IgD-negative memory B cell (primary cell): ENCODE measurements at regions not wholly inside any gene's neighbourhood (a gene's known extent, or its start where the extent isn't known, plus 50 kb on each side); places are given as distances from the start of the nearest gene placed in this dataset.

Source experiments
- H3K27ac Mint-ChIP-seq, 3 donors: one replicate each; pipeline ENCODE4 v1.8.0; 2020 to 2022; ENCODE audit warnings: mild to moderate bottlenecking in 3 of 3, mixed read lengths in 3 of 3, moderate library complexity in 1 of 3
- H3K27me3 Mint-ChIP-seq: one replicate; pipeline ENCODE4 v1.8.0; 2021; ENCODE audit warnings: mixed read lengths
- H3K36me3 Mint-ChIP-seq: one replicate; pipeline ENCODE4 v1.8.0; 2020; ENCODE audit warnings: mild to moderate bottlenecking, mixed read lengths
- H3K4me1 Mint-ChIP-seq, 3 donors: one replicate each; pipeline ENCODE4 v1.8.0; 2020 to 2022; ENCODE audit warnings: mixed read lengths in 3 of 3, mild to moderate bottlenecking in 1 of 3
- H3K4me3 Mint-ChIP-seq, 4 donors: one replicate each; pipeline ENCODE4 v1.8.0; 2020 to 2022; ENCODE audit warnings: mild to moderate bottlenecking in 4 of 4, mixed read lengths in 4 of 4, moderate library complexity in 3 of 4
- H3K9me3 Mint-ChIP-seq, 3 donors: one replicate each; pipeline ENCODE4 v1.8.0; 2020 to 2021; ENCODE audit warnings: mixed read lengths in 3 of 3, mild to moderate bottlenecking in 1 of 3

DNA sequence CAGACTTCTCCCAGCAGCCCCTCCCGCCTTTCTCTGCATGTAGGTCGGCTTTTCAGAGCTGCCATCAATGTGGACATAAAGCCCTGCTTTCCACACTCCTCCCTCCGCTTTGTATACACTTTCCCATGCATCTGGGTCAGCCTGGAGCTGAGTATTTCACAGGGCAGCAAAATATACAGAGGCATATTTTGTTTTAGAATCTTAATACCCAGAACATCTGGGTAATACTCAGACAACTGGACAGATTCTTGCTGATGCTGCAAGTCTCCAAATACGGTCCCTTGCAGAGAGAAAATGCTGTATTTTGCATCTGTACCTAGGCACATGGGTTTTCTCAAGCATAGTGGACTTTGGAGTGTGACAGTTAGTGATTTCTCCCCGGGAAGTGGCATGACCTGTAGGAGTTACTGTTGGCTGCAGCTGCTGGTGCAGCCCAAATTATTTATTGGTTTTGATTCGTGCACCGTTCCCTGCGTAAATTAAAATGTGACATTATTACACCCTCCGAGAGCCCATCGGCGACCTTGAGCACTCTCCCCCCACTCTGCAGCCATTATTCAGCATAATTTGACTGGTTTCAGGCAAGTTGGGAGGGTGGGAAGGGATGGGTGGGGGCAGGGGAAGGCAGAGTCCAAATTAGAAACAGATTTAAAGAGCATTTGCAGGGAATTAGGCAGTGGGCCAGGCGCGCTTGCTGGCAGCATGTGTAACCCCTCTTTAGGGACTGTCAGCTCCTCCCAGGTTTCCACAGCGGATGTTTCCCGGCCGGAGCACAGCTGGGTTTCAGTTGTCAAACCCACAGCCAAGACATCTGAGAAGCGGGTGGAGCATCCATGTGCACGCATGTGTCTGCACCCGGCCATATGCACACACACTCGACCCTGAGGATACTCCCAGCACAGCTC lies 100.8 kb downstream of the CPN2 start:
- no peaks in the 10 kb centered on the region for H3K36me3 Mint-ChIP-seq
- H3K4me1 Mint-ChIP-seq = peaks cover 3 to 10% (median 5%) of the 10 kb centered on the region in 3 donors
- H3K9me3 Mint-ChIP-seq = no peaks in the 10 kb centered on the region
- H3K27ac Mint-ChIP-seq = no peak overlapping the region
- H3K4me3 Mint-ChIP-seq = no peak overlapping the region
- H3K27me3 Mint-ChIP-seq = peaks cover 11% of the 10 kb centered on the region

DNA sequence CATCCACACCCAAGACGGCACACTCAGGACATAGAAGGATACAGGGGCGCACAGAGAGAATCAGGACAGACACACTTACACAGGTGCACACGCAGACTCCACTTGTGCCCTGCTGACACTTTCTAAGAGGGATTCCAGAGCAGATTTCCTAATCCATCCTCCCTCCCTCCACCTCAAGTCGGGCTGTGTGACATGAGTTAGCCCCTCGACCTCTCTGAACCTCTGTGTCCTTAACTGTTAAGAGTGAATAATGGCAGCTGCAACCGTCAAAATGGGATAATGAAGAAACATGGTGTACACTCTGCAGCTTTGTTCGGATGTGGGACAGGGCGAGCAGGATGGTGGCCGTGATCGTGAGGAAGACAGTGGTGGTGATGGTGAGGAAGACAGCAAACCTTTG lies 100.1 kb downstream of the CPN2 start:
- no peaks in the 10 kb centered on the region for H3K9me3 Mint-ChIP-seq
- no peak overlapping the region for H3K27ac Mint-ChIP-seq
- H3K27me3 Mint-ChIP-seq = peaks cover 13% of the 10 kb centered on the region
- H3K4me3 Mint-ChIP-seq = no peak overlapping the region
- peaks cover 7 to 16% (median 11%) of the 10 kb centered on the region in 3 donors for H3K4me1 Mint-ChIP-seq
- no peaks in the 10 kb centered on the region for H3K36me3 Mint-ChIP-seq

DNA sequence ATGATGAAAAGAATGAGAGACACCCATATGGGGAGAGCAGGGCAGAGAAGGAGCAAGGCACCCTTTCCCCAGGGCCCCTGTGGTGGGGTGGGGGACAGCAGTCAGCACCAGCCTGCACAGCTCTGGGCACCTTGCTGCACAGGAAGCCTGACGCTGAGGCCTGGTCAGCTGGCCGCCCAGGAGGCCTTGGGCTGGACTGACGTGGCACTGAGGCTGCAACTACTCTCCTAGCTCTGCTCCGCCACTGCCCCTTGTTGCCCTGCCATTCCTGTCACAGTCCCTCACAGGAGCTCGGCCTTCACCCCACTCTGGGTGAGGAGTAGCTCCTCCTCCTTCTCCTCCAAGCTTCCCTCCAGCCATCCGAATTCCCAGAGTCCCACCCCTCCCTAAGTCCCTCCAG lies 99.7 kb downstream of the CPN2 start:
- no peak overlapping the region for H3K27ac Mint-ChIP-seq
- H3K4me3 Mint-ChIP-seq = no peak overlapping the region
- no peaks in the 10 kb centered on the region for H3K9me3 Mint-ChIP-seq
- H3K36me3 Mint-ChIP-seq = no peaks in the 10 kb centered on the region
- peaks cover 13% of the 10 kb centered on the region for H3K27me3 Mint-ChIP-seq
- H3K4me1 Mint-ChIP-seq = peaks cover 7 to 18% (median 11%) of the 10 kb centered on the region in 3 donors

DNA sequence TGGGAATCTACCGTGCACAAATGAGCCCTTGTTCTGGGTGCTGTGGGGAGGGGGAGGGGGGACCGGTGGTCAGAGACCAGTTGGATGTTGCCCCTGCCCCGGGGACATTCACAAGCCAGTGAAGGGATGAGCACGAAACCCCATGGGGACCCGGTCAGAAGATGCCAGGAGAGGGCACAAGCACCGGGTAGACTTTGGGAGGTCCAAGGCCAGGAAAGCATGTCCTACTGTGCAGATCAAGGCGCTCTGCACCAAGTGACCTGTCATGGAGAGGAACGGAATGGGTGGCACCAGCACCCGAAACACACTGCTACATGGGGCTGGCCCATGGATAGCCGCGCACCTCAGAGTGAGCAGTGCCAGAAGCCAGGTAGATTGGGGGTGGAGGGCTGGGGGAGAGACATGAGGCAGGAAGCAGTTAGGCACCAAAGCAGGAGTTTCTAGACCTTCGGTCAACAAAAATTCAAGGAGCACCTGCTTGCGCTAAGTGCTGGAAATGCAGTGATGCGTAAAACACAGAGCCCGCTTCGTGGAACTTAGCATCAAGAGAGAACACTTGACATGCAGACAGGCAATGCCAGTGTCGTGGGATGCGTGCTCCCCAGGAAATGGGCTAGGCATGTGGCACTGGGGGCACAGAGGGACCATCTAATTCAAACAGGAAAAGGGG lies 99.1 kb downstream of the CPN2 start:
- H3K4me1 Mint-ChIP-seq = peaks cover 7 to 18% (median 11%) of the 10 kb centered on the region in 3 donors
- no peak overlapping the region for H3K27ac Mint-ChIP-seq
- H3K36me3 Mint-ChIP-seq = no peaks in the 10 kb centered on the region
- H3K4me3 Mint-ChIP-seq = no peak overlapping the region
- no peaks in the 10 kb centered on the region for H3K9me3 Mint-ChIP-seq
- H3K27me3 Mint-ChIP-seq = peaks cover 13% of the 10 kb centered on the region

DNA sequence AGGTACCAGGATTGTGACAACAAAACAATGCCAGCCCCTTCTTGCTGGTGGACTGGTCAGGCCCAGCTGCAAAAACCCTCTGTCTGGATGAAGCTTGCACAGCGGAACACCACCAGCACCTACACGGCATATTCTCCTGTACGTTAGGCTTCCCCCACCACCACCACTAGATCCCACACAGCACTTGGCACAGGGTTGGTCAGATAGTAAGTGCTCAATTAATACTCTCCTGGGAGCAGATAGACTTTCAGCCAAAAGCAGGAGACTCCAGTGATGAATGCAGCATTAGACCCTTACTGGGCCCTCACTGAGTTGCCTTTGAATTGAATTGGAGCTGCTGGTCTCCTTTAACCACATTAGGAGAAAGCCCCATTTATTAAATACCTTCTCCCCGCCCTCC lies 97.9 kb downstream of the CPN2 start:
- no peaks in the 10 kb centered on the region for H3K36me3 Mint-ChIP-seq
- peaks cover 7 to 18% (median 11%) of the 10 kb centered on the region in 3 donors for H3K4me1 Mint-ChIP-seq
- H3K27me3 Mint-ChIP-seq = peaks cover 10% of the 10 kb centered on the region
- H3K9me3 Mint-ChIP-seq = peaks cover 0 to 2% (median 0%) of the 10 kb centered on the region in 3 donors
- no peak overlapping the region for H3K27ac Mint-ChIP-seq
- H3K4me3 Mint-ChIP-seq = no peak overlapping the region

DNA sequence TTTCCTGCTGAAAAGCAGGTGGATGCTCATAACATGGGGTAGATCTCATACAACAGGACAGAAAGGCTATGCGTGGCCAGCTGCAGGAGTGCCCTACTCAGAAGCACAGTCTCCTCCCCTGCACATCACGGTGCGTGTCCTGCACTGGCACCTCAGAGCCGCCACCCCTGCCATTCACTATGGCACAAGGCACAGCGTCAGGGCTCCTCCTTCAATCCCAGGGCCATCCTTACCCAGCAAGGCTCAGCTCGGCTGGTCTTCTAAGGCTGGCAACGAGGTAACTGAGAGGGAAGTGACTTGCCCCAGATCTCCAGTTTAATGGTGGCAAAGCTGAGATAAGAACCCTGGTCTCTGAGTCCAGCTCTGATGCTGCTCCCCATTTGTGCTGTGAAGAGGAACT lies 97.1 kb downstream of the CPN2 start:
- H3K9me3 Mint-ChIP-seq = peaks cover 0 to 5% (median 0%) of the 10 kb centered on the region in 3 donors
- no peaks in the 10 kb centered on the region for H3K36me3 Mint-ChIP-seq

DNA sequence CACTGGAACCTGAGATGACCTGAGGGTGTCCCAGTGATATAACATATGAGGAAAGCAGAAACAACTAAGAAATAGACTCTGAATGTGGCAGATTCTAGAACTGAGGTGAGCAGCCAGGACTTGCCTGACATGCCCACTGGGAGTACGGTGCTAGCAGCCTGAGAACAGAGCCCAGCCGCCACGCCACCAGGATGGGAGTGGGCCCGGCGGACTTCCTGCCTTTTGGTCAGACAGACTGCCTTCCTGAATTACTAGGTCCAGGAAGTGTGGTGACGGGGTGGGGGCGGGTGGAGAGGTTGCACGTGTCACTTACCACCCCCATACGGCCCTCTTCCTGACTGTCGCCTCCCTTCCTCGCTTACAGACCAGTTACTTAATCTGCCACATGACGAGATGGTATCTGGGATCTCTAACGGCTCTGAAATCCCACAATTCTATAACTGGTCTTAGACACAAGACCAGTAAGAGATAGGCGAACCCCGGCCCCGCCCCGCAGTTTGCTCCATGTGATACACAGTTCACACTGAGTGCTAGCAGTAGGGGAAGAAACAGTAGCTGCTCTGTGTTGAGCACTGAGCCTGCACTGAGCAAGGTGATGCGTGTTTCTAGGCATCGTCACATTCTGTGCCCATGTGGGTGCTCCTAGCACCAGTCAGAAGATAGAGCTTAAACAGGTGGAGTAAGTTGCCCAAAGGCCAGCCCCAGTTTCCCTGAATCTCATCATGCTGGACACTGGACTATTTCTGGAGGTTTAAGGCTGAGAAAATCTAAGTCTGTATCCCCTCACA lies 95.7 kb downstream of the CPN2 start:
- peak overlapping the region; percentile 31 to 86 (median 76) for H3K4me3 Mint-ChIP-seq
- H3K4me1 Mint-ChIP-seq = peaks cover 7 to 18% (median 11%) of the 10 kb centered on the region in 3 donors
- H3K27me3 Mint-ChIP-seq = peaks cover 3% of the 10 kb centered on the region
- H3K36me3 Mint-ChIP-seq = no peaks in the 10 kb centered on the region
- peaks cover 0 to 5% (median 0%) of the 10 kb centered on the region in 3 donors for H3K9me3 Mint-ChIP-seq
- peak overlapping the region in 1 of 3 donors; percentile 47 for H3K27ac Mint-ChIP-seq

More for the DNA sequence above, 97.1 kb downstream of the CPN2 start:
- peaks cover 10% of the 10 kb centered on the region for H3K27me3 Mint-ChIP-seq
- H3K4me1 Mint-ChIP-seq = peaks cover 7 to 18% (median 11%) of the 10 kb centered on the region in 3 donors
- H3K4me3 Mint-ChIP-seq = no peak overlapping the region
- H3K27ac Mint-ChIP-seq = no peak overlapping the region

DNA sequence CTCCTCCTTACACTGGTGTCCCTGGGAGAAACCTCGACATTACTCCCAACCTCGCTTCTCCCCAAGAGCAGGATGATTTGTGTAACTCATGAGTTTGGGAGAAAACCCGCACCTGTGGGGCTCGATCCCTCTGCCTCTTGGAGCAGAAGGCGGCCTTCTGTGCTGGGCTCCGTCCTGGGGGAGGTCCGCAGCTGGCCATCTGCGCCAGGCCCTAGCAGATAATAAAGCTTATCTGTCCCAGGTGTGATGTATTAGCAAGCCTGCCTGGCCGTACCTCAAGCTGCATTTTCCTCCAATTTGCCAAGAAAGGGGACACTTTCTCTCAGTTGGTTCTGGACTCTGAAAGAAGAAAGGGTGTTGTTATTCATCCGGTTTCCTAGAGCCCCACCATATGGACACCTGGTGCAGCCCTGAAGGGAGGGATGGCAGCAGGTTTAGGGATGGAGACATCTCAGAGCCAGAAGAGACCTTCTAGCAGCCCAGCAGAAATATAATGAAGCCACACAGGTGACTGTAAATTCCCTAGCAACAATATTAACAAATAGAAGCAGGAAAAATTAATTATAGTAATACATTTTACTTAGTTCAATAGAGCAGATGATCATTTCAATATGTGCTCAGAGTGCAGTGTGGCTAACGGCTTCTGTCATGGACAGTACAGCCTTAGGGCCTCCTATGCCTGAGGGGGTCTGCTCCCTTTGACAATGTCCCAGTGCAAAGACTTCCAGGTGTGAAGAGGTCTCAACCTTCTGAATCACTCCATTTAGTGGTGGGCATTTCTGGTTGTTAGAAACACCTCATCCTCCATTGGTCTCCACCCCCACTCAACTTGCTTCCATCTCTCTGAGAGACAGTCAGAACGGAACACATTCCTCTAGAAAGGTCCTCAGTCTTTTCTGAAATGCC lies 94.8 kb downstream of the CPN2 start:
- peak overlapping the region in 1 of 3 donors; percentile 47 for H3K27ac Mint-ChIP-seq
- peaks cover 7 to 18% (median 11%) of the 10 kb centered on the region in 3 donors for H3K4me1 Mint-ChIP-seq
- peaks cover 0 to 5% (median 0%) of the 10 kb centered on the region in 3 donors for H3K9me3 Mint-ChIP-seq
- peaks cover 3% of the 10 kb centered on the region for H3K27me3 Mint-ChIP-seq
- no peaks in the 10 kb centered on the region for H3K36me3 Mint-ChIP-seq
- peak overlapping the region in 1 of 4 donors; percentile 86 for H3K4me3 Mint-ChIP-seq

DNA sequence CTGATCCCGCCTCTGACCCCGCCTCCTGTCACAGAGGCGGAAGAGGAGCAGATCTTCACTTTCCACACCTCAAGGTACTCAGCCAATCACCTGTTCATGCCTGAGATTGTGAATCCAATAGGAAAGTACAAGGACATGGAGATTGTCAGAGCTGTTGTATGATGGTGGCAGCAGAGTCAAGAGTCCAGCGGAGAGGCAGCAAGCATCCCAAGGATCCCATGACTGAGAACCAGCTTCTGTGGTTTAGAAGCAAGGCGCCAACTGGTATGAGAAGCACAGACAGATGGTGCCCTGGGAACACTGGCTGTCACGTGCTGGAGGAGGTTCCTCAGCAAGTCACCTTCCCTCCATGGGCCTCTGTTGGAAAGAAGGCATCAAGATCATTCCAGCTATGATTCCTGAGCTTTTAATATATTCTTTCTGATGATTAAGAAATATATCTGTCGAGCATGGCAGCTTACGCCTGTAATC lies 93.9 kb downstream of the CPN2 start:
- peaks cover 0 to 5% (median 0%) of the 10 kb centered on the region in 3 donors for H3K9me3 Mint-ChIP-seq
- H3K4me3 Mint-ChIP-seq = no peak overlapping the region
- H3K27ac Mint-ChIP-seq = no peak overlapping the region
- H3K27me3 Mint-ChIP-seq = peaks cover 3% of the 10 kb centered on the region
- no peaks in the 10 kb centered on the region for H3K36me3 Mint-ChIP-seq
- peaks cover 7 to 18% (median 11%) of the 10 kb centered on the region in 3 donors for H3K4me1 Mint-ChIP-seq

DNA sequence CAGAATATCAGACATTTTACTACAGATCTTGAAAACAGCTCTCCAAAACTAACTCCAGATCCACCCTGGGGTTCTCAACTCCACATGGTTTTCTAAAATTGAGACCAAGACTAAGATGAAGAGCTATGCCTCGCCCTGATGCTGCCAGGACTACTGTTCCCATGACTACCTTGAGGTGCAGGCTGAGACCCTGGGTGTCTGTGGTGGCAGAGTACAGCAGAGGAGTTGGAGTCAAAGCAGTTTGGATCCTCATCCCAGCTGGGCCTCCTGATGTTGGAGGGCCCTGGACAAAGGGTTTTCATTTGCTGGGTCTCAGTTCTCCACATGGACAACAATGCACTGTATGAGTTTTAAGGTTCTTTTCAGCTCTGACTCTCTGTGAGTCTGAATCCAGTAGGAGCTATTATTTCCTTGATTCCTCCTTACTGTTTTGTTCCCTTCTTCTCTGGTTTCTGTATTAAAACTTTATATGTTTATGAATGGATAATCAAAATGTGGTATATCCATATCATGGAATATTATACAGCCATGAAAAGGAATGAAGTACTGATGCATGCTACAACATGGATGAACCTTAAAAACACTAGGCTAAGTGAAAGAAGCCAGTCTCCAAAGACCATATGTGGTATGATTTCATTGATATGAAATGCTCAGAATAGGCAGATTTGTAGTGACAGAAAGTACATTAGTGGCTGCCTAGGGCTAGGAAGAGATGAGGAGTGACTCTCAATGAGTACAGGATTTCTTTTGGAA lies 93.0 kb downstream of the CPN2 start:
- no peak overlapping the region for H3K27ac Mint-ChIP-seq
- H3K9me3 Mint-ChIP-seq = peaks cover 0 to 5% (median 0%) of the 10 kb centered on the region in 3 donors

DNA sequence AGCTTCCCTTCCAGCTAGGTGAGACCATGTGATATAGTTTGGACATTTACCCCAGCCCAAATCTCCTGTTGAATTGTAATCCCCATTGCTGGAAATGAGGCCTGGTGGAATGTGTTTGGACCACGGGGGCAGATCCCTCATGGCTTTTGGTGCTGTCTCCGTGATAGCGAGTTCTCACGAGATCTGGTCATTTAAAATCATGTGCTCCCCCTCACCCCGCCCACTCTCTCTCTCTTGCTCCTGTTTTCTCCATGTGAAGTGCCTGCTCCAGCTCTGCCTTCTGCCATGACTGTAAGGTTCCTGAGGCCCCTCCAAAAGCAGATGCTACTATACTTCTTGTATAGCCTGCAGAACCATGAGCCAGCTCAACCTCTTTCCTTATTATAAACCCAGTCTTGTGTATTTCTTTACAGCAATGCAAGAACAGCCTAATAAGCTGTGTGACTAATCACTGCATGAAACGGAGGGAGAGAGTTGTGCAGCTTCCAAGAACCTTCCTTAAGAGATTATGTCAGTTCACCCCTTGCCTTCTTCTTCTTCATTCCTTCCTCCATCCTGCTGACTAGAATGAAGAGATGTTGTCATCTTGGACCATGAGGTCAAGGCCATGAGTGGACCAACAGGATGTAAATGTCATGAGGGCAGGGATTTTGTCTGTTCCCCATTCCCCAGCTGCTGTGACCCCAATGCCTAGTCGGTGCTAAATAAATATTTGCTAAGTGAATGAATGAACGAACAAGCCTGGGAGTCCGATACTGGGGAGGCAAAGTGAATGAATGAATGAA lies 91.0 kb downstream of the CPN2 start:
- peaks cover 2% of the 10 kb centered on the region for H3K27me3 Mint-ChIP-seq
- peaks cover 0 to 5% (median 0%) of the 10 kb centered on the region in 3 donors for H3K9me3 Mint-ChIP-seq
- H3K36me3 Mint-ChIP-seq = no peaks in the 10 kb centered on the region
- H3K27ac Mint-ChIP-seq = no peak overlapping the region
- H3K4me3 Mint-ChIP-seq = no peak overlapping the region
- H3K4me1 Mint-ChIP-seq = peaks cover 7 to 10% (median 7%) of the 10 kb centered on the region in 3 donors

More for the DNA sequence above, 93.0 kb downstream of the CPN2 start:
- H3K4me3 Mint-ChIP-seq = no peak overlapping the region
- peaks cover 2% of the 10 kb centered on the region for H3K27me3 Mint-ChIP-seq
- H3K36me3 Mint-ChIP-seq = no peaks in the 10 kb centered on the region
- H3K4me1 Mint-ChIP-seq = peaks cover 9 to 18% (median 11%) of the 10 kb centered on the region in 3 donors

DNA sequence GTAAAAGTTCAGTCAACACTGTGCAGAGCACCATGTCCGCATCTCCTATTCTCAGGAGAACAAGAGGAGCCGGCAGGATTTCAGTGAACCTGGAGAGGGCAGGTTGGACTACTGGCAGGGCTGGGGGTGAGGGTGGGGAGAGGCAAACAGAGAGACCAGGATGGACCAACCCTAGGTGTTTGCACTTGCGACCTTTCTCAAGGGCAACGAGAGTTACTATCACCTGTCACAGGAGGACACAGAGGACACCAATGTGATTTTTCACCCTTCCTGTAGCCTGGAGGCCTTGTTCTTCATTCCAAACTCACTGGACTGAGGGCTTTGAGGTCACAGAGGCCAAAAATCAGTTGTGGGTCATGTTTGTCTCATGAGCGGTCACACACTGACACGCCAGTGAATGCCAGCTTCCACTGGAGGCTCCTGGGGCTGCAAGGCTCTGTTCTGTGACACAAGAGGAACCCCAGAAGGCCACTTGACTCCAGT lies 89.5 kb downstream of the CPN2 start:
- H3K36me3 Mint-ChIP-seq = no peaks in the 10 kb centered on the region
- H3K4me3 Mint-ChIP-seq = no peak overlapping the region
- H3K27ac Mint-ChIP-seq = no peak overlapping the region
- peaks cover 0 to 5% (median 0%) of the 10 kb centered on the region in 3 donors for H3K9me3 Mint-ChIP-seq
- H3K4me1 Mint-ChIP-seq = peaks cover 0 to 2% (median 2%) of the 10 kb centered on the region in 3 donors
- peaks cover 7% of the 10 kb centered on the region for H3K27me3 Mint-ChIP-seq
